GM21723 (cell line): ENCODE measurements at regions not wholly inside any gene's neighbourhood (a gene's known extent, or its start where the extent isn't known, plus 50 kb on each side); places are given as distances from the start of the nearest gene placed in this dataset.

Source experiments
- ATAC-seq: cut with Tn5 transposase; IDR thresholded peaks from one replicate; pipeline ENCODE4 v1.9.1; 2021; ENCODE audit warnings: mild to moderate bottlenecking, moderate library complexity; ENCODE audit not compliant: unreplicated experiment

DNA sequence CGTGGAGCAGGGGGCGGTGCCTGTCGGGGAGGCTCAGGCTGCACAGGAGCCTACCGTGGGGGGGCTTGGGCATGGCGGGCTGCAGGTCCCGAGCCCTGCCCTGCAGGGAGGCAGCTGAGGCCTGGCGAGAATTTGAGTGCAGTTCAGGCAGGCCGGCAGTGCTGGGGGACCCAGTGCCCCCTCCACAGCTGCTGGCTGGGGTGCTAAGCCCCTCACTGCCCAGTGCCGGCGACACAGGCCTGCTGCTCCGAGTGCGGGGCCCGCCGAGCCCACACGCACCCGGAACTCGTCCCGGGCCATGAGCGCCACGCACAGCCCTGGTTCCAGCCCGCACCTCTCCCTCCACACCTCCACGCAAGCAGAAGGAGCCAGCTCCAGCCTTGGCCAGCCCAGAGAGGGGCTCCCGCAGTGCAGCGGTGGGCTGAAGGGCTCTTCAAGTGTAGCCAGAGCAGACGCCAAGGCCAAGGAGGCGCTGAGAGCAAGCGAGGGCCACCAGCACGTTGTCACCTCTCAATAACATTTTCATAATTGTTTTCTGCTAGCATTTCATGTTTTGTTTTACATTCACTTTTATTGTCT, 1378.9 kb upstream of the CELF4 start:
- no peak for ATAC-seq

DNA sequence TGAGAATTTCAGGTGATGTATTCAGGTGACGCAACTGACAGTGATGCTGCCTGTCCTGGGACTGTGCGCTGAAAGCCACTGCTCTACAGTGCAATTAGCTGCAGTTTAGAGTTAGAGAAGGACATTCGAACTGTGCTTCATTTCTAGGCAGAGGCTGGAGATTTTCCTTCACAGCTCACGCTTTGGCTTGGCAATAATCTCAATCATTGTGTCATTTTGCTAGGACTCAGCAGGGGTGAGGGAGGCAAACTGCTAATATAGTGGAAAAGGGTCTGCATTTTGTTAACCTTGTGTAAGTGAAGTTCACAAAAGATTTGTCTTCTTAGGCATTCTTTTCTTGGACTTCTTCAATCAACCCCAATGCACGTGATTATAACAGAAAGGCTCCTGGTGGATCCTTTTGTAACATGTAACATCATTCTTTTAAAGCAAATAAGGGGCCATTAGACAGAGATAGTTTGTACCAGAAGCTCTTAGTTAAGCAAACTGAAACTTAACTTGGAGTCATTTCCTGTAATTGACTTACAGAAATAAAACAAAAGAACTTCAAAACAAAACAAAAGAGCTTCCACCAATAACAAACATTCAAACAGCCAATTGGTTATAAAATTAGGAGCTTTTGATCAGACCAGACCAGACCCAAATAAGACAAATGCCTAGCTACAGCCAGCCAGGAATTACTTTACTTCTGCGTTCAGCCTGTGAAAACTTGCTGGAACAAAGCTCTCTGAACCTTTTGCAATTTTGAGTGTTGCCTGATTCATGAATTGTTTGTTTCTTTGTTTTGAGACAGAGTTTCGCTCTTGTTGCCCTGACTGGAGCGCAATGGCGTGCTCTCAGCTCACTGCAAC, 1376.3 kb upstream of the CELF4 start:
- ATAC-seq = no peak

DNA sequence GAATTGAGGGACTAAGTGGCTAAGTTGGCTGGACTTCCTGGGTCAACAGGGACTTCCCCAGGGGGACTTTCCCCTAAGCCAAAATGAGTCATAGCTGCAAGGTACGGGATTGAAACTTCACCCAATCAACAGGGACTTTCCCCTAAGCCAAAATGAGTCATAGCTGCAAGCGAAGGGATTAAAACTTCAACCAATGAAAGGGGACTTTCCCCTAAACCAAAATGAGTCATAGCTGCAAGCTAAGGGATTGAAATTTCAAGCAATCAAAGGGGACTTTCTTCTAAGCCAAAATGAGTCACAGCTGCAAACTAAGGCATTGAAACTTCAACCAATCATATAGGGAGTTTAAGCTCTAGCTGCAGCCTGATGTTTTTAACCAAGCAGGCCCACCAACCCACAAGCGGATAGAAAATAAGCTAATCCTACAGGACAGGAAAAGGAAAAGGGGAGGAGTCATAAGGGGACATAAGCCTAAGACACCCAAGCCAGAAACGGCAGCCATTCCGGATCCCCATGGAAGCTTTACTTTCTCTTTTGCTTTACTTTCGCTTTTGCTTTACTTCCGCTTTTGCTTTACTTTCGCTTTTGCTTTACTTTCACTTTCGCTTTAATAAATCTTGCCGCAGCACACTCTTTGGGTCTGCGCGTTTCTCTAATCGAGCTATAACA, 1375.4 kb upstream of the CELF4 start:
- peak; percentile 87 for ATAC-seq

DNA sequence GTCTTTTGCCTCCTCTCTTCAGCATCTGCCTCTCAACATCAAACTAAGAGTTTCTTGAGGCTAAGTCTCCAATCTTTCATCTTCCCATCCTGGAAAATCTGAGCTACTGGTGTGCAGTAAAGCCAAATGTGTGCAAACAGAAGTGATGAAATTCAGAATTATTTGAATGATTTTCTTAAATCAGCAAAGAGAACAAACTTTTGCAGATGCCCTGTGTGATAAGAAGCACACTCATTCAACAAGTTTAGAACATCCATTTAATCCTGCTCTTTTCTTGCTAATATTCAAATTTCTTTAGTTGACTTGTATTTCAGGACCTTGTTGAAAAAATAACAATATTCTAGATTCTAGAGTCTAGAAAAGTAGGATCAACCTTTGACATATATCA, 1374.9 kb upstream of the CELF4 start:
- peak; percentile 20 for ATAC-seq

DNA sequence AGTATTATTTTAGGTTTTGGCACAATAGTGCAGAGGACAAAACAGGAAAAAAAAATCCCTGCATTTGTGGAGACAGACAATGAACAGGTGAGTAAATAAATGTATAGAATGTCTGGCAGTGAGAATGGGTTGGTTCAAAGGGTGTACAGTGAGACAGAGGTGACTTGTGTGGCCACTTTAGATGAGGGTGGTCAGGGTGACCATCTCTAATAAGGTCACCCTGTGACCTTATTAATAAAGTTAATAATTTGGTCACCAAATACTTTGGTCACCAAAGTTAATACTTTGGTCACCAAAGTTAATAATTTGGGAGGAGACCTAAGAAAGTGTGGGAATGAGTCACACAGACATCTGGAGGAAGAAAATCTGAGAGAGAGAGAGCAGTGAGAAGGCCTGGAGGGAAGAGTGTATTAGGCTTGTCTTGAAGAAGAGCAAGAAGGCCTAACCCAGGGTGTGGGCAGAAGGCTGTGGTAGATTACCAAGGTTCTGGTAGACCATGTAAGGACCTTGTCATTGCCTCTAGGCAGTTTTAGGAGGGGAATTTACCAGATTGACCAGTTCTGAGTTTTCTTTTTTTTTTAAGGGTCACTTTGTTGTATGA, 1368.4 kb upstream of the CELF4 start:
- ATAC-seq = peak; percentile 50

DNA sequence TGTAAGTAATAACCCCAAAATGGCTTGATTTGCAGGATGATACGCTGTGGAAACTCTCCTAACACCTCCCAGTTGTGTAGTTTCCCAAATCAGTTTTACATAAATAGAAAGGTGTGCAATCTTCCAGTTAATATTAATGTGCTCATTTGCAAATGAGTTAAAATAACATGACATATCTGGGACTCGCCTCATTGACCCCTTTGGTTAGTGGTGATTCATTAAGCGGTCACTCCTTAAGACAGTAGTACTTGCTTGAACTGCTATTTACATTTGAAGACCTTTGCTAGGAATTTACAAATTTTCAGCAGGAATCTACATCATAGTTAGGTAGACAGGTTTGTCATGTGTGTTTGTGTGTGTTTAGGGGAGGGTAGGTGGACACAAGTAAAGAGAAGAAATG, 1367.7 kb upstream of the CELF4 start:
- ATAC-seq = no peak

DNA sequence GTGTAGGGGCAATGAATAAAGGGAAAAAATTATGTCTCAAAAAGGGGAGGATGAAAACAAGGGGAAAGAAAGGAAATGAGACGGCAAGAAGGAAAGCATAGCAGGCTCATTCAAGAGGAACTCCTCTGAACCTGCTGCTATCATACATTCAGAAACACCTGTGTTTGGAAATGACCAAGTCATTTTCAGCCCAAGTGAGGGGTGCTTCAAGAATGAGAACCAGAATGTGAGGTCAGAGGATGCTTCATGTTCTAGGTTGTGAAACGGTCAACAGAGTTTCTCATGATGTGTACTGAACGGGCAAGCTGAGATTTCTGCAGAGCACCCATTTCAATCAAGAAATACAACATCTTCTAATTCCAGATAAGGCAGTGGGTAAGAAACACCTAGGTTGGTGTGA, 1367.2 kb upstream of the CELF4 start:
- peak; percentile 65 for ATAC-seq

DNA sequence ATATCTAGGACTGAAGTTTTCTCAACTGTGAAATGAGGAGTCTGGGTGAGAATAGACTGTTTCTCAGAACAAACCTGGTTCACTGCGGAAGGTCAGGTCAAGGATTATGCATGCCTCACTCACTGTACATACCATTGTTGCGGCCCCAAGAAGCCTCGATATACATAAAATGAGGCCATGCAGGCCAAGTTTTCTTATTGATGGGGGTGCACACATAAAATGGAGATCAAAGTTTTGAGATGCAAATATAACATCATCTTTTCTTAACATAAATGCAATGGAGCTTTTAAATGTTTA, 1366.1 kb upstream of the CELF4 start:
- ATAC-seq = no peak

DNA sequence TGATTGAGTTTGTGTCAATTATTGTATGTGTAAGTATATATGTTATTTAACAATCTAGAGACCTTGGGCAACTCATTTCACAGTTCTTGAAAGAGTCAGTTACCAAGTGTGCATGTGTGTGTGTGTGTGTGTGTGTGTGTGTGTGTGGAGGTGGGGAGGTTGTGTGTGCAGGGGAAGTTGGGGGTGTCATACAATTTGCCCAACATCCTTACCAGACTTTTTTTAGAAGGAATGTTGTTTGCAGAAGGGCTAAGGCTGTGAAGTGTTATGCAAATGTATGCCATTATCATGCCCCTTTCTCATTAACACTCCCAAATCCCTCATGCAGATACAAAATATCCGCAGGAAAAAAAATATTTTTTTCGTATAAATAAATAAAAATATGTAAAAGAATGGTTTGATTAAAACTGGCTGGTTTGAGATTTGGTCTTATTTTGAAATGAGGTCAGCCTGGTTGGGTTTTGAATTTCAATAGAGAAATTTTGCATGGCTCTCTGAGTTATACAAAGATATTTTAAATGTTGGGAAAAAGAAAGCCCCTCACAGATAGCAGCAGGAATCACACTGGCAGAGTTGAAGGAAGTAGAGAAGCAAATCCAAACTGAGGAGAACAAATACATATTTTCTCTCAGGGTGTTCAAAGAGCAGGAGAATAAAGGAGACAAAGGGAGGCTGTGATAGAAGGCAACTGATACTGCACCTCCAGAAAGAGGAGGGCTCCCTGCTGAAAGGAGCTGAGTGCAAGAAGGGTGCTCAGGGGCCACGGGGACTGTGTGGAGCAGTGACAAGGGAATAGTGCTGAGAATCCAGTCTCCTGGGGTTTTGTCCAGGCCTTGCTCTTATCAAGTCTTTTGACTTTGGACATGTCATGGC, 1365.5 kb upstream of the CELF4 start:
- ATAC-seq = no peak

DNA sequence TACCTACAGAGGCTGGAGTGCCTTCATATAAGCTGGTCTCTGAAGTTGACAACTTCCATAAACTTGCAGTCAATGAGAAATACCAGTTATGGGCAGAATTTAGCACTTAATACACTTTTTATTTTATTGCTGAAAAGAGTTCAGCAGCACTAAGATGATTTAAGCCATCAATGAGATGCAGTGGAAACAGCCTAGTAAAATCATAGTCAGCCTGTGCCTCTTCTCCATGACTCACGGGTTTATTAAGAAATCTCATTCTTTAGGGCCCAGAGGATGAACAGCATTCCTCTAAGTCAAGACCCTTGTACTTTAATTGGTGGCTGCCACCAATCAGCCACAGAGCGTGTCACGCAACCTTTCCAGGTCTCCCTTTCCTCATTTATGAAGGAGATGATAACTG, 1357.9 kb upstream of the CELF4 start:
- ATAC-seq = no peak

DNA sequence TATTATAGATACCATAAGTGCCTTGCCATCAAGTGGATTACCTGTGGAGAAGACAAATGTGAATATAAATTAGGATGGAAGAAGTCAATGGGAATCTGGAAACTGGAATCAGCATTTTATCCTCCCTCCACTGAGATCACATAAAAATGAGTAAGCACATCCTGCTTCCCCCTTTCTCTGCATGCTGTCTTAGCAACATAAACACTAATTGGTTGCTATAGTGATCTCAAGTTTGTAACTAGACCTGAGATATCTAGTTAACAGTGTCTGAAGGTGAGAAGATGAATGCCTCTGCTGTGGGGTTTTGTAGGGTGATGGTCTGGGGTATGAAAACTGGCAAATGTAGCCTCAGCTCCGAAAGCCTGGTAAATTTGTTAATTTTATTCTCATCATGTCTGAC, 1357.5 kb upstream of the CELF4 start:
- ATAC-seq = no peak

DNA sequence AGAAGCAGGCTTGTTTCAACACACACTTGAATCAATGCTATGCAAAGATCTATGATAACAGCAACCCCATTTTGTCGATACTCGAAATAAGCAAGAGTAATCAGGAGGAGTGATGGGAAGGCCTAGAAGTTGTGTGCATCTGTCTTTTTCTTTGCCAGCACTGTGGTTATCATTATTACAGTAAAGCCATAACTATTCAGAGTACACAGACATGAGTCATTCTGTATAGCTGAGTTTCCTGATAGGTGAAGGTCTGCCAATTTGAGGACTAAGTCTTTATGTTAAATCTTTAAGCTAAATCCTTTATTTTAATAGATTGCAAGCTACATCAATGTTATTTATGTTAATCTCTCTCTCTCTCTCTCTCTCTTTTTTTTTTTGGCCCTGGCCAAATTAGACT, 1344.4 kb upstream of the CELF4 start:
- ATAC-seq = no peak

DNA sequence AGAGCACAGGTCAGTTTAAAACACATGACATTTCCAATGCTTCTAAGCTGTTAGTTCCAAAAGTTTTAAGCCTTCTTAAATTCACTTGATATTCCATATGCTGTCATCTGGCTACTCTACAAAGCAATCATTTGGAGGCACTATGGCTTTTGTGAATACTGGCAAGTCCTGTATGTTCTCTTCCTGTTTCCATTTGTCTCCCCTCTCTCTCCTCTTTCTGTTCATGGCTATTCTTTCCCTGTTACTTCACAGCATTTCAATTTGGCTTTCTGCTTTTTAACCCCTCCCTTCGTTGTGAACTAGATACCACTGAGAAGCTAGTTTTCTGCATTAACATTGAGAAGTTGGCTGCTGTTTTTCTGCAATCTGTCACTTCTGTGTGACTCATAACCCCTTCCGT, 1337.2 kb upstream of the CELF4 start:
- no peak for ATAC-seq

DNA sequence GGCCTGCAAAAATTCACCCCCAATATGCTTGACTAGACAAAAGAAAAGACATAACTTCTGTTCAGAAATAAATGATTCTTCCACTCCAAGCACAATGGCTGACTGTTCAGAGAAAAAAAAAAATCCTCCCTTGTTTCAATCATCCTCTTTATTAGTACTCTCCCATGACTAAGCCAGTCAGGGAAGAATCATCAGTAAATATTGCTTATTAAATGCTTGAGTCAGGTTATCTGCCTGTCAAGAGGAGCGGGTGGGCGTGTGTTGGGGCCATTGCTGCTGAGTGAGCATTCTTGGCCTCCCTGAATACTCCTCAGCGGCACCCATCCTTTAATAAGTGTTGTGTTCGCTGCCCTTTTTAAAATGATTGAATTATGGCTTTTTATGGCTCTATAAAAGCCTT, 1334.8 kb upstream of the CELF4 start:
- ATAC-seq = no peak

DNA sequence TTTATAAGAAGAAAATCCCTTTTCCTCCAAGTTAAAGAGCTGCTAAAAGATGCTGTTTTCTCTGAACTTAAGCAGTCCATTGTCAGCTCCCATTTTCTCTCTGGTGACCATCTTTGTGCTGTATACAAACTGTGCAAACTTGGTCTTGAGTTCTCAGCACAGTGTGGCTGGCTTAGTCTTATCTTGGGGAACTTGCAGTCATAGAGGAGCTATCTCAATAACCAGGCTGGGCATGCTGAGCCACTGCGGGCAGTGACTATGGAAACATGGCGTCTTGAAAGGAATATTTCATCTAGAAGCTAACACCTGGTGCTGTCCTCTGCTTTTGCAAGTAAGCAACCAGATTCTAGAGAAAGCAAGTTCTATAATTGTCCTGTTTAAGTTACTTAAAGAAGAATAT, 1334.4 kb upstream of the CELF4 start:
- ATAC-seq = no peak

DNA sequence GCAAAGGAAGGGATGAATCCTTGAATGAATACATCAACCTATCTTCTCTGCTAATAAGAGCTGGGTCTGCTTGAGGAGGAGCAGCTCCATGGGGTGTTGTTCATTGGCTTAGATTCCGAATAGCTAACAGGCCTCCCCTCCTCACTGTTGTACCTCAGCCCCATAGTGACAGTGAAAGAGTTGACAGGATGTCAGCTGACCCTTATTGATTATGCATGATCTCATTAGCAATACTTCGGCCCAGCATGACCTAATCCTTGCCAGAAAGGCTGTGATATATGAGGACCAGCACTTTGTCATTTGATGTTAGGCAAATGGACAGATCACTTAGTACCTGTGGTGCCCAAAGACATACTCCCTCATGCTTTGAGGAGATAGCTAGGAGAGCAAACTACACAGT, 1333.7 kb upstream of the CELF4 start:
- no peak for ATAC-seq

DNA sequence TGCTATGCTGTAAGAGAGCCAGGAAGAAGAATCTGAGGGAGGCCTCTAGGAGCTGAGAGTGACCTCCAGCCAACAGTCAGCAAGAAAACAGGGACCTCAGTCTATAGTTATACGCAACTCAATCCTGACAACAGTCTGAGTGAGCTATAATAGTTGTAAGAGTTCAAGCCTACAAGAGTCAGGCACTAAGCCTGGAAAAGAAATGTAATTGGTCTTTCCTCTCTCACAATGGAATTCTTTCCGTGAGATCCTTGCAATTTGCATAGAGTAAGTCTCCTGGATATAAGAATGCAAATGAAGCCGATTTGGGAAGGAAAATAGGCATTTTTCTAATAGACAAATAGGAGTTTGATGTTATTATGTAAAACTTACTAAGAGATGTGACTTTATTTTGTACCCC, 1332.6 kb upstream of the CELF4 start:
- no peak for ATAC-seq

DNA sequence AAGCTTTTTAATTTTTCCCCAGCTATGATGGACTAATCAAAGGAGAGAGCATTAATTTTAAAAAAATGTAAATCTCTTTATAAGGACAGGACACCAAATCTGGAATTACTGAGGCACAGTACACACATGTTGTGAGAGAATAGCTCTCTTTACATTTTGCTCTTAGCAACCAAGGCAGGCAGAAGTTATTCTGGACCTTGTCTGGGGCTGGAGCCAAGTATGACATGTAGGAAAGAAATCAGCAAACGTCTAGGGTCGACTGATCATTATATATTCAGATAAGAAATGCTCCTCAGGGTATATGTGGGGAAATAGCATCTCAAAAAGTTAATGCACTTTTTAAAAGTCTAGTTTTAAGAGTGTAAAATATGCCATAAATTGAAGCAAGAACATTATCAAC, 1330.0 kb upstream of the CELF4 start:
- ATAC-seq = no peak

DNA sequence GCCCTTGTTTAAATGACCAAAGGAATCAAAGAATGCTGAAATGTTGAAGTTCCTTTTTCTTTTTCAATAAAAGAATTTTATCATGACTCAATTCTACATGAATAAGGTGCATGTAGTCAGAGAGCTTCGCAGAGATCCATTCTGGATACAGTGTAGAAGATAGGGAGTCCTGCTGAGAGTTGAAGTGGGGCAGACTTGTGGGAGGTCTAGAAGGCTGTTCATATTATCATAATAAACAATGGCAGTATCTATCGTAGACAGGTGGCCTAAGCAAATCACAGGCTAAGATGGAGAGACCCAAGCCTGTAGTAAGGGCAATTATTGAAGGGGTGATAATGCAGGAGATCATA, 1322.0 kb upstream of the CELF4 start:
- no peak for ATAC-seq

DNA sequence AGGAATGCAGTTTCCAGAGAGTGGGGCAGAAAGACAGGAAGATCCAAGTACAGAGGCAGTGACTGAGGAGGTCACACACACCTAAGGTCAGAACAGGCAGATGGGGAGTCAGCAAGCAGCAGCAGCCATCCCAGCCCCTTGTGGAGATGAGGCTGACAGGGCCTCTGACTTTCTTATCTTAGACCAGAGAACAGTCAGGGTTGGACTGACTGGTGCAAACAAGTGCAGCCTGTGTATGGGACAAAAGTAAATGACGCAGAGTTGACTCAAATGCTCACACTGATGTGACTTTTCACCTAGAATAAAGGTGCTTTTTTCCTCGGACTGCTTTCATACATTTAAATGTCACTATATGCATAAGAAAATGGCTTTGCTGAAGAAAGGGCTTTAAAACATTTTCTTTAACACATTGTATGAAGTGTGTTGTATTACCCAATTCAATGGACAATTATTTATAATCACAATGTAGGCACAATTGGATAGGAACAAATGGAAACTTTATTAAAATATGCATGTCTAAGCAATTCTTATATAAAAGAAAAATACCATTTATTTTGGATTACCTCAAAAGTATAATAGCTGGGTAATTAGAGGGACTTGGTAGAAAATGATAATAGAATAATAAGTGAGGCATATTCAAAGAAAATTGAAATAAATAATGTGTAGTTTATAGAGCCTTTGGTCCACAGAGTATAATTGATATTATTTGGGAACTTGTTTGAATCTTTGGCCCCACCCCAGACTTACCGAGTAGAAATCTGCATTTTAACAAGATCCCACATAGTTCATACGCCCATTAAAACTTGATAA, 1321.5 kb upstream of the CELF4 start:
- ATAC-seq = no peak
